H9 (cell line): ENCODE measurements at regions not wholly inside any gene's neighbourhood (a gene's known extent, or its start where the extent isn't known, plus 50 kb on each side); places are given as distances from the start of the nearest gene placed in this dataset.
A peak's percentile ranks its signal among the peaks of the same experiment; 100 is the strongest.

ENCODE experiments used
- DNase-seq: peaks from one replicate; pipeline ENCODE4 v3.0.0-alpha.2; 2017
- H2AFZ ChIP-seq: one replicate; pipeline ENCODE4 v1.6.1; 2013; ENCODE audit warnings: mild to moderate bottlenecking, low read length, control low read depth, moderate library complexity
- H2AK5ac ChIP-seq: 2 replicates; pipeline ENCODE4 v1.6.1; 2013; ENCODE audit warnings: low read length, control low read depth, mixed read lengths; ENCODE audit not compliant: insufficient read length
- H2BK120ac ChIP-seq: one replicate; pipeline ENCODE4 v1.6.1; 2013; ENCODE audit warnings: low read depth, mild to moderate bottlenecking, low read length, control low read depth, inconsistent platforms; ENCODE audit not compliant: poor library complexity, severe bottlenecking
- H2BK12ac ChIP-seq: 2 replicates; pipeline ENCODE4 v1.6.1; 2013; ENCODE audit warnings: low read length, control low read depth, mixed read lengths, low read depth; ENCODE audit not compliant: insufficient read length
- H2BK15ac ChIP-seq: 2 replicates; pipeline ENCODE4 v1.6.1; 2013; ENCODE audit warnings: low read depth, low read length, control low read depth
- H2BK20ac ChIP-seq: one replicate; pipeline ENCODE4 v1.6.1; 2013; ENCODE audit warnings: low read depth, mild to moderate bottlenecking, low read length, control low read depth, inconsistent platforms; ENCODE audit not compliant: poor library complexity, severe bottlenecking
- H2BK5ac ChIP-seq: 2 replicates; pipeline ENCODE4 v1.6.1; 2013; ENCODE audit warnings: low read length, control low read depth, mixed read lengths; ENCODE audit not compliant: insufficient read length
- H3K14ac ChIP-seq: 2 replicates; pipeline ENCODE4 v1.6.1; 2013; ENCODE audit warnings: low read length, control low read depth; ENCODE audit not compliant: insufficient read depth
- H3K18ac ChIP-seq: 2 replicates; pipeline ENCODE4 v1.6.1; 2013; ENCODE audit warnings: low read depth, mild to moderate bottlenecking, mixed read lengths, low read length, control low read depth; ENCODE audit not compliant: insufficient read length
- H3K23ac ChIP-seq: 2 replicates; pipeline ENCODE4 v1.6.1; 2013; ENCODE audit warnings: low read length, control low read depth, mixed read lengths, low read depth; ENCODE audit not compliant: insufficient read length
- H3K23me2 ChIP-seq: 2 replicates; pipeline ENCODE4 v1.6.1; 2013; ENCODE audit warnings: low read depth, mild to moderate bottlenecking, mixed read lengths, low read length, control low read depth; ENCODE audit not compliant: insufficient read length, poor library complexity, severe bottlenecking
- H3K27ac ChIP-seq: 2 replicates; pipeline ENCODE4 v1.5.1; 2013; ENCODE audit warnings: low read length, control low read depth, mixed read lengths, low read depth; ENCODE audit not compliant: insufficient read length
- H3K27me3 ChIP-seq: 2 replicates; pipeline ENCODE4 v1.6.1; 2013; ENCODE audit warnings: low read length, control low read depth, inconsistent platforms; ENCODE audit not compliant: insufficient read depth
- H3K4ac ChIP-seq: 2 replicates; pipeline ENCODE4 v1.6.1; 2013; ENCODE audit warnings: low read depth, mild to moderate bottlenecking, control low read depth, inconsistent platforms, low read length, moderate library complexity
- H3K4me1 ChIP-seq: 2 replicates; pipeline ENCODE4 v1.6.1; 2013; ENCODE audit warnings: low read length, control low read depth, inconsistent platforms; ENCODE audit not compliant: insufficient read depth
- H3K4me2 ChIP-seq: 2 replicates; pipeline ENCODE4 v1.6.1; 2013; ENCODE audit warnings: low read length, control low read depth, mixed read lengths; ENCODE audit not compliant: insufficient read length, insufficient read depth
- H3K56ac ChIP-seq: 2 replicates; pipeline ENCODE4 v1.6.1; 2013; ENCODE audit warnings: low read depth, mild to moderate bottlenecking, mixed read lengths, low read length, control low read depth; ENCODE audit not compliant: insufficient read length
- H3K79me1 ChIP-seq: 2 replicates; pipeline ENCODE4 v1.6.1; 2013; ENCODE audit warnings: low read depth, mild to moderate bottlenecking, moderate library complexity, low read length, control low read depth, inconsistent platforms; ENCODE audit not compliant: insufficient read depth, poor library complexity, severe bottlenecking
- H3K79me2 ChIP-seq: 2 replicates; pipeline ENCODE4 v1.6.1; 2013; ENCODE audit warnings: low read length, control low read depth, inconsistent platforms; ENCODE audit not compliant: insufficient read depth
- H3K9ac ChIP-seq: 2 replicates; pipeline ENCODE4 v1.6.1; 2013; ENCODE audit warnings: low read length, control low read depth, mixed read lengths; ENCODE audit not compliant: insufficient read length; ENCODE audit errors: extremely low read depth
- H3K9me3 ChIP-seq: one replicate; pipeline ENCODE4 v1.6.1; 2013; ENCODE audit warnings: low read depth, low read length, inconsistent platforms; ENCODE audit not compliant: control insufficient read depth
- H3T11ph ChIP-seq: one replicate; pipeline ENCODE4 v1.6.1; 2013; ENCODE audit warnings: mild to moderate bottlenecking, low read length, control low read depth, inconsistent platforms
- H4K20me1 ChIP-seq: one replicate; pipeline ENCODE4 v1.6.1; 2013; ENCODE audit not compliant: control insufficient read depth, insufficient read length, insufficient read depth
- H4K5ac ChIP-seq: 2 replicates; pipeline ENCODE4 v1.6.1; 2013; ENCODE audit warnings: low read depth, mild to moderate bottlenecking, mixed read lengths, low read length, control low read depth; ENCODE audit not compliant: insufficient read length
- H4K8ac ChIP-seq: replicated peaks from 2 replicates; pipeline ENCODE4 v1.6.1; 2013; ENCODE audit warnings: low read length, control low read depth, mixed read lengths, low read depth; ENCODE audit not compliant: insufficient read length
- H4K91ac ChIP-seq: 2 replicates; pipeline ENCODE4 v1.6.1; 2013; ENCODE audit warnings: low read depth, mild to moderate bottlenecking, moderate library complexity, mixed read lengths, low read length, control low read depth; ENCODE audit not compliant: insufficient read length
- H3K27ac Mint-ChIP-seq, 3 experiments: 2 replicates in 2 of 3; 3 replicates in 1 of 3; pipeline ENCODE4 v1.8.0; 2020 to 2021; ENCODE audit warnings: mixed read lengths in 3 of 3, mild to moderate bottlenecking in 1 of 3, moderate library complexity in 1 of 3
- H3K27me3 Mint-ChIP-seq: 2 replicates; pipeline ENCODE4 v1.8.0; 2021; ENCODE audit warnings: low read depth, mild to moderate bottlenecking, moderate library complexity, mixed read lengths
- H3K36me3 Mint-ChIP-seq, 3 experiments: 2 replicates in 2 of 3; 3 replicates in 1 of 3; pipeline ENCODE4 v1.8.0; 2020 to 2021; ENCODE audit warnings: low read depth in 3 of 3, mixed read lengths in 3 of 3; ENCODE audit not compliant: insufficient read depth in 1 of 3
- H3K4me1 Mint-ChIP-seq, 2 experiments: 2 replicates each; pipeline ENCODE4 v1.8.0; 2020; ENCODE audit warnings: mixed read lengths in 2 of 2
- H3K4me3 Mint-ChIP-seq, 2 experiments: 2 replicates in 1 of 2; 3 replicates in 1 of 2; pipeline ENCODE4 v1.8.0; 2020 to 2021; ENCODE audit warnings: mild to moderate bottlenecking in 2 of 2, mixed read lengths in 2 of 2, moderate library complexity in 1 of 2
- H3K9me3 Mint-ChIP-seq, 2 experiments: 2 replicates in 1 of 2; 3 replicates in 1 of 2; pipeline ENCODE4 v1.8.0; 2020; ENCODE audit warnings: mild to moderate bottlenecking in 2 of 2, mixed read lengths in 2 of 2, moderate library complexity in 1 of 2
- CTCF ChIP-seq: fragments of 200-600 bp; sonication (generic); conservative IDR thresholded peaks from 3 replicates; pipeline ENCODE4 v1.8.0; 2021; ENCODE audit warnings: antibody characterized with exemption, mild to moderate bottlenecking
- WGBS: extraction: QIAGEN DNeasy Blood & Tissue Kit; methylation state at CpG from one replicate; pipeline ENCODE4 v1.1.7; 2013; ENCODE audit warnings: missing lambda C conversion rate, low lambda C conversion rate, mixed read lengths; ENCODE audit not compliant: insufficient read length; ENCODE audit errors: extremely low coverage; 5-methylcytosine and 5-hydroxymethylcytosine counted together

GRCh38 chr17:72519598-72519936 is 398.7 kb downstream of the SOX9 start:
- Histone ChIP-seq H2BK5ac (no peak overlapping the region), H3K9ac (no peak overlapping the region), H3K56ac (no peak overlapping the region), H2BK15ac (no peak overlapping the region), H4K5ac (no peak overlapping the region), H3K79me2 (no peaks in the 10 kb centered on the region), H3K4ac (no peak overlapping the region), H2AFZ (no peak overlapping the region), H4K91ac (no peak overlapping the region), H3T11ph (no peak overlapping the region), H2BK20ac (no peak overlapping the region), H2BK120ac (no peak overlapping the region), H3K79me1 (no peaks in the 10 kb centered on the region), H3K23ac (no peak overlapping the region), H3K27ac (no peak overlapping the region), H3K27me3 (no peaks in the 10 kb centered on the region), H3K14ac (no peak overlapping the region), H3K9me3 (no peaks in the 10 kb centered on the region), H4K8ac (no peak overlapping the region), H3K4me2 (no peak overlapping the region), H3K4me1 (peaks cover 3% of the 10 kb centered on the region; the same call in 1 of the 2 replicates), H3K18ac (no peak overlapping the region), H4K20me1 (no peaks in the 10 kb centered on the region), H2AK5ac (no peak overlapping the region), H3K23me2 (no peaks in the 10 kb centered on the region), H2BK12ac (no peak overlapping the region)
- Mint-ChIP-seq H3K9me3 (no peaks in the 10 kb centered on the region), H3K4me3 (peak overlapping the region in 1 of 2 experiments; percentile 9; a peak in 1 of 5 replicates), H3K4me1 (peaks cover 28 to 51% of the 10 kb centered on the region in 2 experiments), H3K36me3 (no peaks in the 10 kb centered on the region), H3K27ac (no peak overlapping the region), H3K27me3 (no peaks in the 10 kb centered on the region; the same call in 1 of the 2 replicates)
- WGBS: no CpG with 5 or more reads among the region's 6 CpGs
- TF ChIP-seq CTCF: no peak
- DNase-seq: no peak
